NCI-H69 (cell line): ENCODE measurements at regions not wholly inside any gene's neighbourhood (a gene's known extent, or its start where the extent isn't known, plus 50 kb on each side); places are given as distances from the start of the nearest gene placed in this dataset.

Experiments
- DNase-seq: peaks from one replicate; lab custom pipeline; 2025; lab: John Stamatoyannopoulos, UW

- peak; percentile 18 for DNase-seq
These were observed 494.3 kb downstream of the PDCD6IP start for GRCh38 chr3:34292605-34293300.

- no peak for DNase-seq
These were observed 495.8 kb downstream of the PDCD6IP start for GRCh38 chr3:34294240-34294639.

GRCh38 chr3:34296796-34297195 lies 498.4 kb downstream of the PDCD6IP start:
- DNase-seq, result no peak

- DNase-seq, result no peak
These were observed 500.2 kb downstream of the PDCD6IP start for GRCh38 chr3:34298653-34299052.

GRCh38 chr3:34300621-34301020 lies 502.2 kb downstream of the PDCD6IP start:
- DNase-seq, result no peak

GRCh38 chr3:34301313-34301712 lies 502.9 kb downstream of the PDCD6IP start:
- DNase-seq, result no peak

GRCh38 chr3:34305266-34305665 lies 506.8 kb downstream of the PDCD6IP start:
- no peak for DNase-seq

GRCh38 chr3:34312684-34313083 lies 514.3 kb downstream of the PDCD6IP start:
- peak; percentile 56 for DNase-seq

GRCh38 chr3:34319881-34320280 lies 521.5 kb downstream of the PDCD6IP start:
- DNase-seq, result no peak

- DNase-seq, result no peak
These were observed 525.1 kb downstream of the PDCD6IP start for GRCh38 chr3:34323517-34323916.

GRCh38 chr3:34346656-34347055 lies 548.2 kb downstream of the PDCD6IP start:
- DNase-seq, result no peak

GRCh38 chr3:34351882-34352777 lies 553.7 kb downstream of the PDCD6IP start:
- no peak for DNase-seq

GRCh38 chr3:34352778-34353331 lies 554.4 kb downstream of the PDCD6IP start:
- DNase-seq, result no peak

GRCh38 chr3:34357461-34357860 lies 559.0 kb downstream of the PDCD6IP start:
- peak; percentile 51 for DNase-seq

GRCh38 chr3:34359064-34359463 lies 560.6 kb downstream of the PDCD6IP start:
- DNase-seq, result no peak

GRCh38 chr3:34360713-34361112 lies 562.3 kb downstream of the PDCD6IP start:
- DNase-seq, result no peak

- DNase-seq, result no peak
These were observed 563.5 kb downstream of the PDCD6IP start for GRCh38 chr3:34361921-34362320.

GRCh38 chr3:34362910-34363309 lies 564.5 kb downstream of the PDCD6IP start:
- no peak for DNase-seq

- no peak for DNase-seq
These were observed 565.5 kb downstream of the PDCD6IP start for GRCh38 chr3:34363881-34364280.

- DNase-seq, result peak; percentile 9
These were observed 565.9 kb downstream of the PDCD6IP start for GRCh38 chr3:34364335-34364734.

GRCh38 chr3:34365231-34365630 lies 566.8 kb downstream of the PDCD6IP start:
- no peak for DNase-seq

GRCh38 chr3:34365771-34366170 lies 567.3 kb downstream of the PDCD6IP start:
- no peak for DNase-seq

GRCh38 chr3:34367521-34367920 lies 569.1 kb downstream of the PDCD6IP start:
- DNase-seq, result no peak
